NCI-H1092 (cell line): ENCODE measurements at regions not wholly inside any gene's neighbourhood (a gene's known extent, or its start where the extent isn't known, plus 50 kb on each side); places are given as distances from the start of the nearest gene placed in this dataset.

ENCODE experiments used
- DNase-seq: peaks from one replicate; lab custom pipeline; 2025; lab: John Stamatoyannopoulos, UW

DNA sequence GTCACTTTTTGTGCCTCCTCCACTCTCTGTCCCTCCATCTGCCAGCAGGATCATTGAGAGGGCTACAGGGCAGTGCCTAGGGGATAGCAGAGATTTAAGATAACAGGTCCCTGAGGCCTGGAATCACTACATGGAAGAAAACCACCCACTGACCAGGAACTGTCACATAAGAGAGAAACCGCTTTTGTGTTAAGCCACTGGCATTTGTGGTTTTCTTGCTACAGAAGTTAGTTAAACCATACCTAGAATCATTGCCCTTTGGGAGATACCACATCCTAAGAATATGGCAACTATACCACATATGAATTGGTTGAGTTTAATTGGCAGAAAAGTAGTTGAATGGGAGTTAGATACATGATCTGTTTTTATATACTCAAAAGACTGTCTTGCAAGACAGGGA lies 112.8 kb upstream of the LPP start:
- no peak for DNase-seq

DNA sequence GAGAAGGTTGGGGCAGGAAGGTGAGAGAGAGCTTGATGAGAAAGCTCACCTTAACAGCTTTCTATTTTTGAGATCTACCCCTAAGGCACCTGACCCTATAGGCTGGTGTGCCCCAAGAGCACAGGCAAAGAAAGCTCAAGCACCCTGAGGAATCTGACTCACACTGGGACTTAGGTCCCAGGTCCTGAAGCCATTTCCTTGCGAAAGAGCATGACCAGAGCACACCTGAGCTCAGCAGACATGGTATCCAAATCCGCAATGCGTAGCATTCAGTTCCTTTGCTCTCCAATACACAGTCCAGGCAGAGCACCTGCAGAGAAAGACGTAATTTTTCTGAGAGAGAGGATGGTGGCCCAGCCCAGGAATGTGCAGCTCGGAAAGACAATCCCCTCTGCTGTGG lies 112.1 kb upstream of the LPP start:
- DNase-seq = no peak

DNA sequence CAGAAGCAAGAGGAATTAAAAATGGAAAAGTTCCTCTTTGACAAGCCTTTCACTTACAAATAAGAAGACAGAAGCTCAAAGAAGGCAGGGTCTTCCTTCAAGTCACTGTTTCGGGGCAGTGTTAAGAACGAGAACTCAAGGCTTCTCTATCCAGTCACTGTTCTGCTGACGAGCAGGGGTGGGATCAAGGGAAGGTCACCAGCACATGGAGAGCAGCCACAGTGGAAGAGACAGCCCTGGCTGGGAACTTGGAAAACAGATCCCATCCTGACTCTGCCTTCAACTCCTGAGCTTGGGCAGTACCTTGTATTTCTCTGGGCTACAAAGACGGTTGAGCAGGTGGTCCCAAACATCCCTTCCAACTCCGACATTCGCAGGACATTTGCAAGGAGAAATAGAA lies 111.5 kb upstream of the LPP start:
- no peak for DNase-seq

DNA sequence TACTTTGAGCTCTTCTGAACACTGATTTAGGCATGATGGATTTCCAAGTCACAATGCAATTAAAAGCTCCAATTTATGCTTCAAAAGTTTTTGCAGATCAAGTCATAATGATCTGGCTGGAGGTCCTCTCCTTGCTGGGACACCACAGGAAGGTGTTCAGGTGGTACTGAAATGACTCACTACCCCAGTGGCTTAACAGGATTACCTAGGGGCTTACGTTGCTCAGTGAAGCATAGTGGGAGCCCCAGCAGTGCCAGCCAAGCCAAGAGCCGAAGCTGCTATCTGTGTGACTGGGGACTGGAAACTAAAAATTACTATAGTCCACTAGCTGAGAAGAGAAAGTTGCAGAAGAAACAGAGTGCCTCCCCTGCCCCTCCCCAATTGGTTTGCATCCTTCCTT lies 110.1 kb upstream of the LPP start:
- DNase-seq = no peak

DNA sequence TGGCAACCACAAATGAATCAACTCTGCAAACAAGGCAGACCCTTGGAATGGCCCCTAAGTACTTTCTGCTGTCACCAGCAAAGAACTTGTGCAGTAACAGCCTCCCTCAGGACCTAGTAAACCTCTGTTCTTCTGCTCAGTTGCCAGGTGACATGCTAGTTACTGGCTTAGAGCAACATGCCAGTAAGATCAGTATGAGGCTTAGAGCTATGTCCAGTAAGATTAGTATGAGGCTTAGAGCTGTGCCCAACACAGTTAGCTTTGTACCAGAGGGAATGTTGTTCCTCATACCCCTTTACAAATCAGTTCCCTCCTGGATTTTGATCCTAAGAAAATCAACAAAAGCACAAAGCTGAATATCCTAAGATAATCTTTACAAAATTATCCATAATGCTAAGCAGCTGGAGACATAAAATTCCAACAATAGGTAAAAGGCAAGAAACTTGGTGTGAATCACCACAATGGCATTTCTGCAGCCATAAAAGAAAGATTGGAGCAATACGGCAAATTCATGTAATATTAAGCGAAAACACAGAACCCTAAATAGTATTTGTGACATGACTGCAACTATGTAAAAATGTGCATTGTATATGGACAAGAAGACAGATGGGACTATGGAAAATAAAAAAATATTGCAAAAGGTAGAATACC lies 107.3 kb upstream of the LPP start:
- DNase-seq = no peak

DNA sequence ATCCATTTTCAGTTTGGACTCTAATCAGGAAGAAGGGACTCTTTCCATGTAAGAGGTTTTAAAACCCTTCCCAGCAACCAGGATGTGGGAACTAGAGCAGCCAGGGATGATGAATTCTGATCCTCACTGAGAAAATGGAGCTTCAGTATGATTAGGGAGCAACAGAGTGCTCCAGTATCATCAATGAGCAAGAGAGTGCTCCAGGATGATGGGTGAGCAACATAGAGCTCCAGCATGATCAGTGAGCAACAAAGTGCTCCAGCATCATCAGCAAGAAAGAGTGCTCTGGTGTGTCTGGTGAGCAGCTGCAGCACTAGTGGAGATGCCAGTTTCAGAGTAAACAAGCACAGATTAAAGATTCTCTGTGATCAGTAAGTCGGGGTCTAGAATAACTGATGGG lies 106.4 kb upstream of the LPP start:
- no peak for DNase-seq

DNA sequence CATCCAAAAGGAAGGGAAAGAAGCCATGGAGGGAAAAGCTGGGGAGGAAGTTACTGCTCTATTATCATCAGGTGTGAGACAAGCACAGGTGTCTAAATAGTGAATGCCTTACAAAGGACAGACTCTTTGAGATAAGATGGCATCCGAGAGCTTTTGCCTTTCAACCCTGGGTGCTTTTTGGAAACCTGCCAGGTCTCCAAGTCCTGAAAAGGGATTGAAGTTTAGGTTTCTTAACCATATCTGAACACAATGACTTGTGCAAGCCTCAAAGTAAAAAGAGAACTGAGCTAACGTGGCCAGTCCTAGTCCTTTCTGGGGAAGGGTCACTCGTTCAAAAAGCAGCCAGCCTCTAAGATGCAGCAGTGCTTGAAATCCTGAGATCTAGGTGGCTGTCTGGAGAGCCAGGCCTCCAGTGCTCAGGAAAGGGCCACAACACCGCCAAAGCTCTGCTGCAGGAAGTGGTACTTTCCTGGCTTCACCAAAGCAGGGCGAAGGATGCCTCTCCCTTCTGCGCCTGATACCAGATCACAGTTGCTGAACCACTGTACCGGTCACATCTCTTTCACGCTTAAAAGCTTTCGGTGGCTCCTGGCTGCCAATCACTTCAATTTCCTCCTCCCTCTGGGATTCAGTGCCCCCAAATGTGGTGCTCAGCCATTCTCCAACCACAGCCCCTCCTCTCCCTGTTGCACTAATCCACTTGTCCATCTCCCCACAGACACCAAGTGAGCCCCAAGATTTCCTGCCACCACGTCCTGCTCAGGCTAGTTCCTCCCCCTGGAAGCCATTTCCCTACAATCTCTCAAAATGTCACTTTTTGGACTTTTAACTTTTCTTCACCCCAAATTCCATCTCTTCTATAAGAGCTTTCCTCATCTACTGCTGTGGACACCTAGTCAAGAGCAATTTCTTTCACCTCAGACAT lies 104.1 kb upstream of the LPP start:
- DNase-seq = no peak

DNA sequence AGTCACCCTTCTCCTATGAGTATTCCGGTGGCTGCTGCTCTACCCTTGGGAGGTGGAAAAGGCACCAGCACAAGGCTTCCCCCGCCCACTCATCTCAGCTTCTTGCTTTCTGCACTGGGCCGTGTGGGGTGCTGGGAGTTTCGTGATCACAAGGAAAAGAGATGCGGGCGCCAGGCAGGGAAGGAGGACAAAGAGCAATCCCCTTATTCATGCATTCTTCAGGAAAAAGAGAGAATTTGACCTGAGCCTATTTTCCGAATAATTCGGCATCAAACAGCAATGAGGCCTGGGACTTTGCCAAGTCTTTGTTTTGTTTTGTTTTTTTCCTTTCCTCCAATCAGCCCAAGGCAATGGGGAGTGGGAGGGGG lies 102.2 kb upstream of the LPP start:
- DNase-seq = no peak

DNA sequence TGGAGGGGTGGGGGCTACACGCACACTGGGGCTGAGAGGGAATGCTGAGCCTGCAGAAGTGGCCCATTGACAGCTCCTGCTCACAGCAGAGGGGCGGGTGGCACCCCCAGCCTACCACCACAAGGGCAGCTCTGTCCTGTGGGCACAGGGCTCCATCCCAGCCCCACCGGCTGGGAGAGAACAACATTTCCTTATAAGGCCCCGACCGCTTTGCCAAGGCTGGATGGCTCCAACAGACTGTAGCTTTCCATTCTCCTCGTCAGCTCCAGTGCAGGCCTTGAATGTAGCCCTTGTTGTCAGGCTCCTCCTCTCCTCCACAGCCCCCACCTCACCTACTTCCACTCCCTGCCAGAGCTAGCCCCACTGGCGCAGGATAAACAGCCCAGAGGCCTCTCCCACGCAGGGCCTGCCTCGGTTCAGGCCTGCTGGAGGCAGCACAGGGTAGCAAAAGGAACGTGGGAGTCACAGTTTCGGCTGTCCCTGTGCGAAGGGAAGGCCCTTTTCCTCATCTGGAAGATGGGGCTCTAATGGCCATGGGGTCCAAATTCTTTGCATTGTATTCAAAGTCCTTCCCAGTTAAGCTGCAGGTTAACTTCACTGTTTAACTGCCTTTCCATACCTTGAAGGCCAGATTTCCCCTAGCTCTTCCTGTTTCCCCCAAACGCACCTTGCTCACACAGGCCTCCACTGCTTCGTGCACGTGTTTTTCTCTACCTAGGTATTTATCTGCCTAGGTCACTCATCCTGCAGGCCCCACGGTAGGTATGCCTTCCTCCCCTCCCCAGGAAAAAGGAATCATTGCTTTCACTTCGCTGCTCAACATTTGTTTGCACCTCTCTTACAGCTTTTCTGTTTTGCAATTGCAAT lies 101.6 kb upstream of the LPP start:
- DNase-seq = no peak

DNA sequence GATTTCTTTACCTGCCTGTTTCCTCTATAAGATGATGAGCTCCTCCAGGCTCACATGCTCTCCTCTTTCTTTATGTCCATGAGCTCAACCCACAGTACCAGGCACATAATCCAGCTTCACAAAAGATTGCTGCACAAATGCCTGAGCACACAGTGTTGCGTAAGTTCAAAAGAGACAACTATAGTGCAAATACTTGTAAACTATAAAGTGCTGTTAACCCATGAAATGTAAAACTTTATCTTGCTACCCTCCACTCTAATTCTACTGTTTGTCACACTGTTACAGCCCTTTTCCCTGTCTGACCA lies 101.0 kb upstream of the LPP start:
- DNase-seq = no peak

DNA sequence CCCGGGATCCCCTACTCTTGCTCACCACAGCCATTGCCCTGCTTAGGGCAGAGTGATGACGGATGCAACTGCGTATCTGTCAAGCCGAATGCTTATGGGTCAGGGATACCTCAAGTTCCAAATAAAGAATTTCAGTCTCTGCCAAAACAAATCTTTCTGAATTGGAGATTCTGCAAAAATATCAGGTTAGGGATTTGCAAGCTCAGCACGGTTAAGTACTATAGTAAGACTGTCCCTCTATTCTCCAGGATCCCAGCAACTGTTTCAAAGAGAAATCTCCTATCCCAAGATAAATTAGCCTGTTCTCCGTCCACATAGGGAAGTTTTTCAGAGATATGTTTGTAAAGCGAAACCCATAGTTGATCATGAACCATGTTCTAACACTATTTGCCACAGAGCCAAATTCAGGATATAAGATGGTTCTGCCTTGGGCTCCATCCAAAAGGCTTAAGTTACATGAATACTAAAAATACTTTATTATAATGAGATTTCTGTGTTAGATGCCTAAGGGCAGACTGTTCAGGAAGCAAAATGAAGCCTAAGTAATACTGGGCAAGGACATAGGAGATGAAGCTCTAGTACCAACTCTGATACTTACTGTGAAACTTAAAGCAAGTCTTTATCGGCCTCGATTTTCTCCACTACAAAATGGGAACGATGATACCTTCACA lies 100.1 kb upstream of the LPP start:
- no peak for DNase-seq

DNA sequence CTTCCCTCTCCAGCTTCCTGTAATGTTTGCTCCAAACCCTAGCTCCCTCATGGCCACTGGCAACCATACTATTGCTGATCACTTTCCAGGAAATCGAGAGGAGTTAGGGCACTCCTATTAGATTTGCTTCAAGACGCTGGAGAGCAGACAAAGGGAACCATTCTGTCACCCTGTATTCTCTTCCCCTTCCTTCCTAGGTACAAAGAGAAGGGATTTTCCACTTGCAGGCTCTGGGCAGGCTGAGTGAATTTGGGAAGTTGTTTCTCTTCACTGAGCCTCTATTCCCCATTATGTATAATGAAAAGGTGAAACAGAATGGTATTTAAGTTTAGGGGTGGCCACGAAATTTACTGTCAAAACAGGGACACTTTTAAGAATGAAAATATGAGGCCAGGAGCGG lies 99.4 kb upstream of the LPP start:
- no peak for DNase-seq

DNA sequence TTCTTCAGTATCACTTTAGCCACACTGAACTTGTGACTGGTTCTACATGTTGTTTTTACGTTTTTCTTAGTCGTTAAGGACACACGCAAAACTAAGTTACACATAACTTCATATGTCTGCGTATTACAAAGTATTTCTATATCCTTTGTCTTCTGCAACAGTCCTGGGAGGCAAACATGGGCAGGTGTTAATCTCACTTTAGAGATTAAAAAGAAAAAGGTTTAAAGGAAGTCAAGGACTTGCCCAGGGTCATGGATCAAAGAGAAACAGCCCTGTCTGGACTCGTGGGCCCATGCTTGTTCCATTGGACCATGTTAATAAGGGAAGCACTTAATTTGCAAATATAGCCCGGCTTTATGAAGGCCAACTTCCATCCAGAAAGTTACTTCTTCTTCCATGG lies 98.6 kb upstream of the LPP start:
- DNase-seq = no peak

DNA sequence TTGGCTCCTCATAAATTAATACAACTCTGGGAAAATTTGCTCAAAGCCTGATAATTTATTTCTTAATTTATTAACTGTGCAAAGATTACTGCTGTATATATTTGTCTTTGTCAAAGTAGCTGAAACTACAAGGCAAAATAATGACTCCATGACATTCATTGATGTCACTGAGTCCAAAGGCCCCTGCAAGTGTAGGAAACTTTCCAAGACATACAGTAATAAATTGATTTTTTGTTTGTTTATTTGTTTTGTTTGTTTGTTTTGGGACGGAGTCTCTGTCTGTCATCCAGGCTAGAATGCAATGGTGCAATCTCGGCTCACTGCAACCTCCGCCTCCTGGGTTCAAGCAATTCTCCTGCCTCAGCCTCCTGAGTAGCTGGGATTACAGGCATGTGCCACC lies 96.8 kb upstream of the LPP start:
- no peak for DNase-seq

DNA sequence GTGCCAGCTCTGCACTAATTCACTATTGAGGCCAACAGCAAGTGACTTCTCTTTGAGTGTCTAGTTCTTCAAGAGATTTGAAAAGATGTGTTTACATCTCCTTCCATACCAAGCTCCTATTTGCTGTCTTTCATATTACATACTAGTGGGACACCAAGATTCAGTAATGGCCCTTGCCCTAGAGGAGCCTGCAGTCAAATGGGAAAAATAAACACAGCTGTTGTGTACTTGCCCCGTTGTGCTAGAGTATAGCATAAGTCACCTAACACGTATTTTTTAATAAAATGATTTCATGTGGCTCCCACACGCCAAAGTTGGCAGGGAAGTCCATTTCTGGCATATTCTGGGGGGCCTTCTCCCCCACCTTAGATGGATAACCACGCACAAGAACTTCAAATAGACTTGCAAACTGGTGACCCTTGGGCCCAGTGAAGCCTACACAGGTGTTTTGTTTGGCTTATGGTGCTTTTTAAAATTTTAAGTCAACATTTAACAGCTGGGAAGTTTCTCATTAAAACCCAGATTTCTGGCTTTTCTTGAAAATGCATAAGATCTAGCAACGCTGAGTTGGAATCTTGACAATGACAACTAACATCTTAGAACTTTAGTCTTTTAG lies 95.3 kb upstream of the LPP start:
- no peak for DNase-seq

DNA sequence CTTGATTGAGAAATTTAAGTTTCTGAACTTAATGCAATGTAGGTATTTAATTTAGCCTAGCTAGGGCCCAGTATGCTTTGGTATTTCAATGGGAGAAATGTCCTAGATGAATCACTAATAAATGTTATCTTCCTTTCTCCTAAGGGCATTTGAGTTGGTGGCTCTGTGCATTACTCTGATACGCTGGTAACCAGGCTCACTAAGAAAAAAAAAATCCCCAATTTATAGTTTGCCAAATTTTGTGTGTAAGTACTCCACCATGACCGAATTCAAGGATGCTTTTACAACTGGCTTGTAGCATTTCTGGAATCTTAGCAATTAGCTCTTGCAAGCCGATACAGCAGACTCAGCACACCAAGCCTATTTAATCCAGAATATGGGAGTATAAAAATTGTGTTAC lies 94.6 kb upstream of the LPP start:
- DNase-seq = no peak

DNA sequence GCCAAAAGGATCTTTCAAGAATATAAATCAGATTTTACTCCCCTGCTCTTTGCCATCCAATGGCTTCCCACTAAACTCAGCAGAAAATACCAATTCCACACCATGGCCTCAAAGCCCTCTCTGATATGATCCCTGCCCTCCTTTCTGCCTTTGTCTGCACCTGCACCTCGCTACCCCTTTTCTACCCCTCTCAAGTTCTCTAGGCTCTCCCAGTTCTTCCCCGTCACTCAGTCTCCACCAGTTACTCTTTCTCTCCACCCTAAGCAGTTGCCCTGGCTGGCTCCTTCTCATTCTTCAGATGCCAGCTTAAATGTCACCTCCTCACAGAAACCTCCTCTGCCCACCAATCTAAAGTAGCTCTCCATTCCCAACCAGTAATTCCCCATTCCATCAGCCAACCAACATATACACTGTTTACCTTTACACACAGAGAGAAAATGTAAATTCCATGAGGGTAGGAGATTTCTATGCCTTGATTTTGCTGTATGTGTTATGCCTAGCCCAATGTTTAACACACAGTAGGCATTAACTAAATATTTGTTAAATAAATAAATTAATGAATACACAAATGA lies 93.6 kb upstream of the LPP start:
- no peak for DNase-seq

DNA sequence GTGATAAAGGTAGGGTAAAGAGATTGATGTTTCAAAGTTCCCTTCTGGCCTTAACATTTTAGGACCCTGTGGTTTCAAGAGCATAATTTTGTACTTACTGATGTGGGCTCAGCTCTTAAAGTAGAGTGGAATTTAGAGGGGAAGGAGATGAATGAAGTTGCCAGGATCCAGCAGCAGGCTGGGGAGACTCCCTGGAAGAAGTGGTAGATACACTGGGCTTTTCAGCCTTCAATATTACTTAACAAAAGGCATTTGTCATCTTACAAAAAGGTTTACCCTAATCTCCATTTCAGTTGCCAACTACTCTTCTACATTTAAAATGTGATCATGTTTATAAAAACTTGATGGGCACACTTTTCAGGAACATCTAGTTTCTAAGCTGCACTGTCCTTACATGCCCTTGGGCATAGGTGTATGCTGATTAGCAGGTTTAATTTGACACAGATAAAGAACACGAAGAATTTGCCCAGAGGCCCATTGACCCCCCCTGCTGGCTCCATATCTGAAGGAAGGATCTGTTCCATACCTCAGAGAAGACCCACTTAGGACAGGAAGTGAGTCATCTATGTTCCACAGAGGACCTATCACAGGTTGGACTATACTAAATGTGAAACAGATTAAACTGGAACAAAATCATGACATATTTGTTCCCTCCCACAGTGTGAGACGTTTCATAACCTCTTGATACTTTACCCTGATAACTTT lies 93.0 kb upstream of the LPP start:
- no peak for DNase-seq

DNA sequence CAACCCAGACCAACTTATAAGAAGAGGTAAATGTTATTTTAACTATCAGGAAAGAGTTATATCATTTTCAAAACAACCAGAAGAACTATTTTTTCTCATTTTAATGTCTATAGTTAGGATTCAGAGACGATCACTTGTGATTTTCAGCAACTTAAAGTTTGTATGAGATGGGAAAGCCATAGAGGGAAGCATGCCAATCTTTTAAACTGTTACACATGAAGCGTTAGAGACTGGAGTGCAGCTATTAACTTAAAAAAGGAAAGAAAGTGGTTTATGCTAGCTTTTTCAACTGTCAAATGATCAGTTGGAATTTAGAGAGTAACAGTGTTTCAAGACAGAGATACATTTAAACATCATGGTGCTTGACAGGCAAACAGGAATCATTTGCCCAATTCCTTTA lies 91.7 kb upstream of the LPP start:
- DNase-seq = no peak

DNA sequence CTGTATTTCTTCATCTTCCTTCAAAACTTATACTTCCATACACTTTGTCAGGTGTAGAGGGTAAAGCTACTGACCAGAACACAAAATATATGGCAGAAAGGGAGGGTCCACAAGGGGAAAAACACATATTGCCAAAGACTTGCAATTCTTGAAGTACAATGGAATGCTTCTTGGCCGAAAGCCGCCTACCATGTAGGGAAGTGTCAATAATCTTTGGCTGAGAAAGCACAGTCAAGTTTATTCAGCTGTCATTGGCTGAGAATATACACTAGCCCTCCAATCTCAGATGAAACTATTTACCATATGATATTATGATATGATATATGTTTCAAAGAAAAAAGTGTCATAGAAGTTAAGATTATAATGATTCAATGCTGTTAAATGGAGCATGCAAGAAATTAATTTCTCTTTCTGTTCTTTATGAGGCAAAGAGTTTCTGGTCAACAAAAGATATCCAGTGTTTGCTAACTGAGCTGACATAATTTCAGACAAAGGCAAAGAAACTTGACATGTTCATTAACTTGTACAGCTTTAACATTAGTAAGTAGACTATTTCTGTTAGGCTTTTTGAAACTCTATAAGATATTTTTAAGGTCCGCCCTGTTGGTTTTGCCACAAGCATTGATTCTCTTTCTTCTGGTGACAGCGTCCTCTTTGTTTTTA lies 89.0 kb upstream of the LPP start:
- no peak for DNase-seq

DNA sequence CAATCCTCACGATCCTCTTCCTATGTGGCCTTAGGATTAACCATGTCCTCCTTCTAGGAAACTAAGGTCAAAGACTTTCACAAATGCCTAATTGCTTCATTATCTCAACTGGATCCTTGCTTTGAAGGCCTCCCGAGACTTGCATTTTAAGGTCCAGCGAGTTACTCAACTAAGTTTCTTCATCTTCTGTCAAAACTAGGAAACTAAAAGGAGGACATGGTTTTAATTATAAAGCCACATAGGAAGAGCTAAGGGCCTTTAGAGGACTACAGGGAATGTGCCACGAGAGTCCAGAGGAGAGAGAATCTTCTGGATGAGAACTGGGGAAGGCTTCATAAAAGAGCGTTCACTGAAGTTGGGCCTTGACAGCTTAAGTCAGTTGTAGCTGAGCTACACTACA lies 87.8 kb upstream of the LPP start:
- no peak for DNase-seq
